Fibroblast of skin of left biceps (primary cell): ENCODE measurements at regions not wholly inside any gene's neighbourhood (a gene's known extent, or its start where the extent isn't known, plus 50 kb on each side); places are given as distances from the start of the nearest gene placed in this dataset.
"Not testable (repeated sequence)": the region's sequence is repeated elsewhere in the genome, so short reads cannot be mapped to it uniquely, and the experiment has no call there.

Experiments used
- DNase-seq, 2 experiments: peaks; one replicate each; pipeline ENCODE4 v3.0.0-alpha.2; 2013; ENCODE audit warnings: low read depth in 2 of 2

DNA sequence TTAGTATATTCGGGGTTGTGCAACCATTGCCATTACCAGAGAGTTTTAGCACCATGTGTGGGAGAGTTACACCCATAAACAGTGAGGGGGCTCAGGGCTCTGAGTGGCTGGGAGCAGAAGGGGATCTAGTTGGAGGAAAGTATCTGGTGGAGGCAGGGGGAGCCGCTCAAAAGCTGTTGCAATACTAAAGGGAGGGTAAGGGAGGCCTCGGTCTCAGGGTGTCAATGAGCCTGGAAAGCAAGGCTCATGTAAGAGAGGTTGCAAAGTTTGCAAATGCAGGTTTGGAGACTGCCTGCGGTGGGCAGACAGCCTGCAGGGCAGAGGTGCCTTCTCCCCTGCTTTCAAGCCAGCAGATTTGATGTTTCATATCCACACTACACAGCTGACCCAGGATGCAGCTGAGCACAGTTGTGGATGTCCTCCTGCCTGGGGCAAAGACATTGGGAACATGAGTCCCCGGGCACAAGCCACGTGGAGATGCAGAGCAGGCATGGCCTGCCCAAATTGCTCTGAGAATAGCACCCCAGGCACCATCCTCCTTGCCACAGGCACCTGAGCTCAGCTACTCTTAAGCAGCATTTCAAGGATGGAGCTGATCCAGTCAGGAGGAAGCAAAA, 181.4 kb downstream of the TLE3 start:
- no peak for DNase-seq

DNA sequence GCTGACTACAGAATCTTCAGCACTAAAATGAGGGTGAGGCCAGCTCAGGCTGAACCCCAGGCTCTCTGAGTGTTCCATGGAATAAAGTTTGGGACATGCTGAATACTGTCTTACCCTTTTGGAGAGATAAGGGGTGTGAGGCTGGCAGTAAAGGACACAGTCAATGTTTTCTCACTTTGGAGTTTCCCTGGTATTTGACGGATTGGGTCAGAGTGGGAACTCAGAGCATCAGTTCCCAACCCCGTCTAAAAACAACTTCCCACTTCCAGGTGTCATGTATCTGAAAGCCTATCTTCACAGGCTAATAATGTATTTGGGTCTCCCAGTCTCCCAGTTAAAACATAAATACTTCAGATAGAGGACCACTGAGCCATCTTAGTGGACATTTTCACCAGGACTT, 180.7 kb downstream of the TLE3 start:
- no peak for DNase-seq

DNA sequence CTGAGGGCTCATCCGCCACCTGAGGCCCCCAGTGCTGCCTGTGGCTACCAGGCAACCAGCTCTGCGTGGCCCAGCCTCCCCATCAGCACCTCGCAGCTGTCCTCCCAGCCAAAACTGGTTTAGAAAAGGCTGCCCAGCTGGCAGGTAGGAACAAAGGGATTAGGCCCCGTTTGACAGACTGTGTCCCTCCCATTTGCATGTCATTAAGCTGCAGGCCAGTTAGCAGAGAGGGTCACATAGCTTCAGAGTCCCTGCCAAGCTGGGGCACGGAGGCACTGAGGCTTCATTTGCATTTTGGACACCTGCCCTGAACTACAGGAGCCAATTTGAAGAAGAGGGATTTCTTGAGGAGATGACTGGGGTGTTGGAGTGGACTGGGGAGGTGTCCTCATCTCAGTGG, 177.9 kb downstream of the TLE3 start:
- DNase-seq, result no peak

DNA sequence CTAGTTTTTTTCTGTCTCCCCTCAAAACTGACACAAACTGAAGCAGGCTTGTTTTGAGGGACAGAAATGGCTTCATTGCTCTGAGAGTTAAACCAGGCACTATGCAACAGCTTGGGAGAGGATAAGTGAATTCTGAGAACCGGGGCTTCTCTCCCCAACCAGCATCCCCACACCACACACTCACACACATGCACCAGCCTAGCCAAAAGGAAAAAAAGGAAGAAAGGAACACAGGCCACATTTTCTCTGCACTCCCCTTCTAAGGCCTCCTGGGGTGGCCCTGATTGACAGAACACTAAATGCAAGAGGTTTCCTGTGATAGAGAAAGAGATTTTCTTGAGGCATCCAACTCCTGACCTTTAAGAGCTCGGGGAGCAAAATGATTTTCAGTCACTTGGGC, 177.5 kb downstream of the TLE3 start:
- DNase-seq, result no peak

DNA sequence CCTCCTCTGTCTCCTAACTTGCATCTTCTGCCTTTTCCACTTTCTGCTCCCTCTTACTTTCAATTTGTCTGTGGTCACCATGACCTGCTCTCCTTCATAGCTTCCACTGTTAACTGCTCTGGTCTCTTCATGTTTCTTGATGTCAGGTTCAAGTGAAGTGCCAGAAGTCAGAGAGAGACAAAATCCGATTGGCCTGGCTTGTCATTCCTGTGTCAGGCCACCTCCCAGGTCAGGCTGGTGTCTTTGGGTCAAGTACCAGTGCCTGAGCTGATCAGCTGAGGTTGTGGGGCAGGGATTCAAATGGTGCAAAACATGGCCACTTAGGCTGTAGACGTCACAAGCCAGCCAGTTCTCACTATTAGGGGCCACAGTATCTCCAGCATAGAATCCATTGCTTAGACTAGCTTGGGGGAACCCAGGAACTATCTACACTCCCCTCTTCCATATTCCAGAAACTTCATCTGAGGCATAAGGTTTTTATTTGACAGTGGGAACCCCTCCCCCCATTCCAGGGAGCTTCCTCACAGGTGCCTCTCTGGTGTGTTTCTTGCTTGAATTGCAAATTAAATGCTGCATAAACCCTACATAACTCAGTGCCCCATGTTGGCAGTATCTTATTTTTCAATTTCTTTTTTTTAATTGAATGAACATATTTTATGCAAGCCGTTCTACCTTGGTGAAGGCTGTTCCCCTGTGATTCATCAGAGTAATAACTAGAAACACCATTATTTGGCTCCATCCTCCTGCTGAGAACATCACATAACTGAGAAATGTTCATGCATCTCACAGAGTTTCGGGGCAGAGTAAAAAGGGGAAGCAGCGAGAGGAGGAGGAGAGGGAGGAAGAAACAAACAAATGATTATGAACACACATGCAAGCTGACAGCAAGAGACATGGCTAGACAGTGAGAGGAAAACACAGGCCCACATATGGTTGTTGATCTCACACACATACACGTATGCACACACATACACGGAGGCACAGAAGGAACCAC, 175.8 kb downstream of the TLE3 start:
- no peak for DNase-seq

DNA sequence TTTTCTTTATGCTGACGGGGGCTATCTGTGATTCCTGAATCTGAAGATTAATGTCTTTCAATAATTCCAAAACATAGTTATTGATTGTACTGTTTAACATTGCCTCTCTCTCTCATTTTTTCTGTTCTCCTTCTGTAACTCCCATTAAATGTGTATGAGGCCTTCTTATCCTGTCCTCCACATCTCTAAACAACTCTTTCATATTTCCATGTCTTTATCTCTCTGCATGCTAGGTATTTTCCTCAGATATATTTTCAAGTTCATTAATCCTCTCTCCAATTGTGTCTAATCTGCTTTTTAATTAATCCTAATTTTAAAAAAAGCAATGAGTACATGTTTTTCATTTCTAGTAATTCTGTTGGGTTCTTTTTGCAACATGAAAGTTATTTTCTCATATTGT, 173.2 kb downstream of the TLE3 start:
- no peak for DNase-seq

DNA sequence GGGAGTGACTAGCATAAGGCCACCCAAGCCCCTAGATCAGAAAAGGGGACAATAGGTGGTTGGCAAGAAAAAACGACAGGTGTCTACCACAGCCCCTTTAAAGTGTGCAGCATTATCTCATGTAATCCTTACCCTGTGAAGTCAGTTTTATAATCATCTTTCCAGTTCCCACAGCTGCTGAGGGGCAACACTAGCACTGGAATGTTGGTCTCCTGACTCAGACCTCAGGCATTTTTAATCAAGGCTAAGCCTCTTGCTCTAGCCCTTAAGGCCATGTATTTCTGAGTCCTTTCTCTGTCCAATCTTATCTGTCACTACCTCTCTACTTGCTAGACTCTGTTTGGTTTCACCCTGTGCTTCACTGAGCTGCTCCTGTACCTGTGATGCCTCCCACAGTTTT, 171.7 kb downstream of the TLE3 start:
- DNase-seq, result no peak

DNA sequence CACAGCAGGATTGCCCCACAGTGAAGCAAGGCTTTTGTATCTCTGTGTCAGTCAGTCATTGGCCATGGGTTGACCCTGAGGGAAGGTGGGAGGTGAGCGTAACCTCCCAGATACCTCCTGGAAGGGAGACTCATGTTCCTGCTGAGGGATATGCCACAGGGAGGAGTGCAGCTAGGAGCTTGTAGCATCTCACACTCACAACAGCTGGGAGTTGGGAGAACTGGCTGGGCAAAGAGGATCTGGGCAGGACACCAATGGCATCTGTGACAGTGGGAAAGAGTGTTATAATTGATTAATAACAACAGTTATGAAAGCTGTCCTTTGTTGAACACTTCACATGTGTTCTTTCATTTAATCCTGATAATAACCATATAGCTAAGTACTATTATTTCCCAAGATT, 171.0 kb downstream of the TLE3 start:
- DNase-seq, result no peak

DNA sequence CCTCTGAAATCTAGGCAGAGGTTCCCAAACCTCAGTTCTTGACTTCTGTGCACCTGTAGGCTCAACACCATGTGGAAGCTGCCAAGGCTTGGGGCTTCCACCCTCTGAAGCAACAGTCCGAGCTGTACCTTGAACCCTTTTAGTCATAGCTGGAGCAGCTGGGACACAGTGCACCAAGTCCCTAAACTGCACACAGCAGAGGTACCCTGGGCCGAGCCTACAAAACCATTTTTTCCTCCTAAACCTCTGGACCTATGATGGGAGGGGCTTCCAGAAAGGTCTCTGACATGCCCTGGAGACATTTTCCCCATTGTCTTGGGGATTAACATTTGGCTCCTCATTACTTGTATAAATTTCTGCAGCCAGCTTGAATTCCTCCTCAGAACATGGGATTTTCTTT, 168.8 kb downstream of the TLE3 start:
- not testable (repeated sequence) for DNase-seq

DNA sequence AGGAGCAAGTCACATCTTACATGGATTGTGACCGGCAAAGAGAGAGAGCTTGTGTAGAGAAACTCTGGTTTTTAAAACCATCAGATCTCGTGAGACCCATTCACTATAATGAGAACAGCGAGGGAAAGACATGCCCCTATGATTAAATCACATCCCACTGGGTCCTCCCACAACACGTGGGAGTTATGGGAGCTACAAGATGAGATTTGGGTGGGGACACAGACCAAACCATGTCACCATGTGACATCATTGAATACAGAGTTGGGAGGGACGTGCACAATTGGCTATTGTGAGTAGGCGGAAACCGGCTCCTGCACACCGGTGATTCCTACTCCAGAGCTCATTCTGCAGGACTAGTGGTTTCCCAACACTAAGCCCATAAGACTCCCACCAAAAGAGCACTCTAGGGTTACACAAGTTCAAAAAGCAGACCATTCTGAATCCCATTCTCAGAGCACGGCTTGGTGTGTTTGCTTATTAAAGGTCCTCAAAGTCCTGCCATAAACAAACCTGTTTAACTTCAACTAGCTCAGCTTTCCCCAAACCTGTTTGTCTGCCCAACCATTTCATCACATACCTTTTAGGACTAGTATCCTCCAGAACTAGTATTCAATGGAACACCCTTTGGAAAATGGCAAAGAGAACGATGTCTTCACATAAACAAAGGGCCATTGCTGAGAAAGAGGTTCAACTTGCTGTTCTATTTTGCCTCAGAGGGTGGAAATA, 167.6 kb downstream of the TLE3 start:
- DNase-seq, result no peak

DNA sequence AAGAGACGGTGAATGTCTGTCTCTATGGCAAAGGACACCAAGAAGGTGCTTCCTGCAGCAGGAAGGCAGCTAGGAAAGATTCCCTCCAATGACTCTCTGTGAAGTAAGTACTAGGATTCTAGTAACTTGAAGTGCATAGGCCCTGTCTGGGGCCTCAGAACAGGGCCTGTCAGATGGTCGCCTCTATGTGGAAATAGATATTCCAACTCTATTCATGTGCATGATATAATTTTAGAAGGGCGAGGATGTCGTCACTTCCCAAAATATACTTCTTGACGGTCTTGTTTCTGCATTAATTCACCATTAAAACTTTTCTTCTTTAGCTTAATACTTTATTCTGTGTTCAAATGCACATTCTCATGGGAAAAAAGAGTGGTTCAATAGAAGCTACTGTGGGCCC, 167.0 kb downstream of the TLE3 start:
- no peak for DNase-seq

DNA sequence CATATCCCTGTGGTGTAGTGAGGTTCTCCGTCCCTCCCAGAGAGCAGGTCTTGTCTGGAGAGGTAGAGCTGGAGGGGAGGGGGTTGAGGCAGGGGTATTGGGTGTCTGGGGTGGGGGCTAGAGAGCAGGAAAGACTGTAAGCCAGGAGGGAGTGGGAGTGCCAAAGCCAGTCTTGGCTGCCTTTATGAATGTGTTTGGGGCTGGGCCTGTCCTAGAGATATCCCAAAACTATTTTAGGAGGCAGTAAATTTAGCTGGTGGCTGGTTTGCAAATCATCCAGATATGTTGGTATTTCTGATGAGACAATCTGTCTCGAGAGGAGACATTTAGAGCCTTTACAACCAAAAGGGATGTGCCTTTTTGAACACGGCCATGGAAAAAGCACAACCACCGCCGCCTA, 166.6 kb downstream of the TLE3 start:
- DNase-seq, result no peak

DNA sequence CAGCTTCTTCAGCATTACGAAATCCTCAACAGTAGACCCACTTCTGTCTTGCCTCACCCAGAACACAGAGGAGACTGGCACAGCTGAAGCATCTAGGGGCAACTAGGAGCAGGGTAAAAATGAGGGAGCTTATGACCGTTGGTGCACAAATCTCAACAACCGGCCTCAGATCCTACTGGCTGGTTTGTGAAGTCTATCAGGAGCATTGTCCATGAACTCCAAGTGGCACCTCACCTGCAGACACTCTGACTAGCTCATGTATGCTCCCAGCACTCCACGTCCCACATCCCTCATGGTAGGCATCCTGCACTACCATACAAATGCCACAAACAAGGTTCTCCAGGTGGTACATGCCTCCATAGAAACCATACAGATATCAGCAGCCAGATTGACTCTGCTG, 163.1 kb downstream of the TLE3 start:
- no peak for DNase-seq

DNA sequence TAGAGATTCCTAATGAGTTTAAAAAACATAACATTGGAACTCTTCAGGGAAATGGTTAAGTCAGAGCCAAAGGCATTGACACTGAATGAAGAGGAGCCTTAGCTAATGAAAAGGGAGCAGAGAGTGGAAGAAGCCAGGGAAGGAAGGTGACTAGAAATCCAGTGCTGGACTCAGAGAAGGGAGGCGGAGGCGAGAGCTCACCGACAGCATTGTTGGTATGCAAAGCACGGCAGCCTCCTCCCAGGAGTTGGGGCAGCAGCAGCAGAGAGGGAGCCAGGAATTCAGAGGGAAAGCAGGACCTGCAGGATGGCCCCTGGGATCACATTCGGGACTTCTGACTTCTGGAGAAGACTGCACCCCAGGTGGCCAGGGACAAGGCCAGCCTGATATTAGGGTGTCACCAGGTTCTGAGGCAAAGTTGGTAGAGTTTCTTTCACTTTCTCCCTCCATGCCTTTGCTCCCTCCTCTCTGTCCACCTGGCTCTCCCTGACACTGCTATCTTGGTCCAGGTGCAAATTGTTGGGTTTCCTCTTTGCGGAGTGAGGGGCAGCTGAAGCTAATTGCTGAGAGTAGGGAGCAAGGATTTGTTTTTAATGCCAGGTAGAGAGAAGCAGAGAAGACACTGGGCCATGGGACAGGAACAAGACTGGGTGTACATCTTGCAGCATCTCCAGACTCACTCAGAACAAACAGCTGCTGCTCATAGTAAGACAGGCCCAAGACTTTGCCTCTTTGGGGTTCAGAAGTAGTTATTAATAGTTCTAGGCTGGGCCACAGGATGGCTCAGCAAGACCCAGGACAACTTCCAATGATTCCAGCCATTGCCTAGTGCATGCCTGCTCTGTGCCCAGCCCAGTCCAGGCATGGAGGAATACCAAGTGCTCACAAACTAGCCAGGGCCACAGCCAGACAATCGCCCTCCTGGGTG, 157.9 kb downstream of the TLE3 start:
- no peak for DNase-seq

DNA sequence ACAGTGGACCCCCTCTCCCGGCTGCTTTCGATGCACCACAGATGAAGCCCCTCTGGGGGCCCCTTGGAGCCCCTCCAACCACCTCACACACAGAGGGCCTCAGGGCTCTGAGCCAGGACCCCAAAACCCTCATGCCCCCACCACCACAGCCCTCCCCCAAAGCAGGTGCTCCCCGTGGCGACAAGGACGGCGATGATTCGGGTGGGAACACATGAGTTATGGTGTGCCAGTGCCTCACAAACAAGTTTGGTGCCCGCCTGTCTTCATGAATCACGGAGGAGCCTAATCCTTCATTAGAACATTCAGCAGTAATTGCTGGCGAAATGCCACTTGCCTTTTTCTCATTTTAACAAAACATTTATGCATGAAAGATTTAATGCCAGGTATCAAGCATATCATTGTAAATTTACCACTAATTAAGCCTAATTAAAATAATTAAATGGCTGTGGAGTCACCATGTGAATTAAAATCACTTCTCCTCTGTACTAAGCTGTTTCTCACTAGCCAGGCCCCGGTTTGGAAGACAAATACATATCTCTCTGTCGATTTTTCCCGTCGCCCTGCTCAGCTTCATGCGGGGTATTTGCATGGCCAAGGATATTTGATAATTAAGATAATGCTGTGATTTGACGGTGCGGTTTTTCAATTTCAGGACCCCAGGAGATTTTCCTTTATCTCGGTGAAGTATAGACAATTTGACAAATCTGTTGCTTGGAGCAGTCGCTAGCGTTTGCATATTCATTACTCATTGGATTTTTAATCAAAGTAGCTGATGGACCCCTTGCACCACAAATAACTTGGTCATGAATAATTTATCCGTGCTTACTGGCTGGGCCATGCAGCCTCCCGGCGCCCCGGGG, 157.0 kb downstream of the TLE3 start:
- DNase-seq, result no peak

DNA sequence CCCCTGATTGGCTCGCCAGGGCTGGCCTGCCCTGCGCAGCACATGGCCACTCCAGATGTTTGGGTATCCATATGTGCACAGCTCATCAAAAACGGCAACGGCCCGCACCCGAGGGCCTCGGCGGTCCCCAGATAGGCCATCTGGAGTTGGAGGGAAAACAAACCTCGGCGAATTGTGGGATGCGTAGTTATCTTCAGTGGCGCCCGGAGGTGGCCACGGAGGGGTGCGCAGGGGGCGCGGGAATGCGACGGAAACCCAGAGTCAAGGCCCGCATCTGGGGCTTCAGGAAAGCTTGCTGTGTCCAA, 156.5 kb downstream of the TLE3 start:
- DNase-seq, result no peak

DNA sequence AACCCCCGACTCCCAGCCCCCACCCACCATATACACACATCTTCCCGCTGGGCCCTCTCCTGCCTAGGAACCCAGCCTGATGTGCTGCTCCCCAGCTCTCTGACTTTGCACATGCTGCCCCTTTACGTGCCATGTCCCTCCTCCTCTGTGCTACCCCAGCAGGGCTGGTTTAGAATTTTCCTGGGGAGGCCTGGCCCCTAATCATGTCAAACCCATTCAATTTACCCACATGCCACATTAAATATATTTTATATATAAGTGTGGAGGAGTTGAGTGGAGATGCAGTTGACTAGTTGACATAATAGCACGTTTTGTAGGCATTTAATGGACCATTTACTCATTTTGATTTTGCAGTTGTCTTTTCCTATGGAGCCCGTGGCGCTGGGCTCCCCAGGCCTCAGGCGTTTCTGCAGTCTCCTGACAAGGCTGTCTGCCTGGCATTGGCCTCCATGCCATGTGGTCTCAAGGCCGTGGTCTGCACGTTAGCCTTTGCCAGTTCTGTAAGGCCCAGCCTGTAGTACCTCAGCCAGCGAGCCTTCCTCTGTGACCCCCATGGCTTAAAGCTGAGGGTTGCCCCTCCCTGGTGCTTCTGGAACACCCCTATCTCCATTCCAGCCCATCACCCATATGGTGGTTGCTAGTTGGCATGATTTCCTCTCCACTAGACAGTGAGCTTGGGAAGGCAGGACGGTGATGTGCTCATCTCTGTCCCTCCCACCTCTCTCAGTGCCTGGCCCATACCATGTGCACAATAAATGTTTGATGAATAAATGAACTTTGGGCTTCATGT, 155.8 kb downstream of the TLE3 start:
- DNase-seq, result no peak

DNA sequence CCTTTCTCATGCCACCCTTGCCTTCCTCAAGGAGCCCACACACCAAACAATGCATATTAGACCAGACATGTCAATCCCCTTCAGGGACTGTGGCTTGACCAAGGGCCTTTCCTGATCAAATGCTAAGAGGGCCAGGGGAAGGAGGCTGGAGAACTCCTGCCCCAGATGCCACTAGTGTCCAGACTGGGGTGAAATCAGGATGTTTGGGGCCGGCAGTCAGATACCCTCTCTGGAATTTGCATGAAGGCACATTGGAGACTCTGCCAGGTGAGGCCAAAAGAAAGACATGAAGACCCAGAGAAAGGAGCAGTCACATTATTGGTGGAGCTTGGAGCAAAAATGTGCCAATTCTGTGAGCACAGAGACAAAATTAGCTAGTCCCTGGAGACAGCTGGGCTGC, 154.1 kb downstream of the TLE3 start:
- DNase-seq, result no peak

DNA sequence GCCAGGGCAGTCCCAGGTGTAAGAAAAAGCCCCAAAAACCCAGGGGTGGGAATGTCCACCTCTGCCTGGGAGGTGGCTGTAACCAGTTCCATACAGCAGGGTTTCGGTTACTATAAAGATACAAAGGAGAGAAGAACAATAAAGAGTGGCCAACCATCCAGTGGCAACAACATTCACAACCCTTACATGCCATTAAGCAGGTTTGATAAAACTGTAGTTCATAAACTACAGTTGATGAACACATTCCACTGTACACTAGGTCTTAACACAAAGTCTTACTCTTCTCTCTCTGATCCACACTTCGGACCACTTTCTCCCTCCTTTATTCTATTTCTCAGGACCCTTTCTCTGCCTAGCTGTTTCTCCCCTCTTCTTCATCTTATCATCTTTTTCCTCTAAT, 152.0 kb downstream of the TLE3 start:
- DNase-seq, result no peak

DNA sequence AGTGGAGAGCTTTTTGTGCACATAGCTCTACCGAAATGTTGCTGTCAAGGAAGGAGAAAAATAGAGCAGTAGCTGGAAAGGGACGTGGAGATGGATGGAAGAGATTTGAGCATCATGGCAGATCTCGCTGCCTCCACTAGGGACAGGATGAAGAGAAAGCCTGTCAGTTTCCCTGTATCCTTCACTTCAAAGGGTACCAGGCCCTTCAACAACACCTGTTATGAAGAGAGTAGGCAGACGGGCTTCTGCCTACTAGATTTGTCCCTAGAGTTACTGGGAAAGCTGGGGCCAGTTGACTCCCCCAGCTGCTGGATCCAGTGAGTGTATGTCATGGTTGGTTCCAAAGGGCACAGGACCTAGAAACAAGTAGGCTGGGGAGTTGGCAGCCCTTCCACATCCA, 150.8 kb downstream of the TLE3 start:
- no peak for DNase-seq
